ENCODE measurements at regions not wholly inside any gene's neighbourhood (a gene's known extent, or its start where the extent isn't known, plus 50 kb on each side); places are given as distances from the start of the nearest gene placed in this dataset.

- TF ChIP-seq EZH2 (IDR thresholded peaks at IDR 0.05; ENCODE audit: borderline replicate concordance, low read length): no peak
- TF ChIP-seq CTCF (conservative IDR thresholded peaks at IDR 0.05 in 1 of 2, IDR thresholded peaks at IDR 0.05 in 1 of 2; ENCODE audit: extremely low read depth in 1 of 2, insufficient read depth in 1 of 2, low read depth in 1 of 2, low read length in 2 of 2): no peak
Measured at GRCh38 chr2:150192701-150193100, 294.8 kb downstream of the RND3 start.
